ENCODE measurements at regions not wholly inside any gene's neighbourhood (a gene's known extent, or its start where the extent isn't known, plus 50 kb on each side); places are given as distances from the start of the nearest gene placed in this dataset.

DNA sequence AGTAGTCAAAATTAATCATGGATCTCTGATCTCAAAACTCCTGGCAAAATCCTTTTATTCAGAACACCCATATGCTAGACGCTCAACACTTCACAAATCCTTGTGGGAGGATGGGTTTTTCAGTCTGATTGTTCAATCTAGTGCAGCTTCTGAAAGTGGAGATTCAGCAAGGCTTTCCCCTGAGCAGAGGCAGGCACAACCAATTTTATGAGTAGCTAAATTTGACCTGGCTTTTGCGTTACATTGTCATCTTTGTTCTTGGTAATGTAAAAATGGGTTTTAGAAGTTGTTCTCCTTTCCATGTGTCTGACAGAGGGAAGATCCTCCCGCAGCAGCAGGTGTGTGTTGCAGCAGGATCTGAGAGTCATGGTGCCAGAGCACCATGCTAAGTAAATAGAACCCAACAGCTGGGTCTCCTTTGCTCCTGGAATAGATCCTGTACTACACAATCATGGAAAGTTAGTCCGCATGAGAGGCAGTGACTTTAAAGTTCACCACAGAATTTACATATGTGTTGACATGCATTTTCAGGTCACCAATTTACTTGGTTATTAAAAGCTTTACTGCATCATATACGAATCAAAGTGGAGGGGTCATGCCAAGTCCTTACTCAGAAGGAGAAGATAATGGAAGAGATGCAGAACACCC, 70.1 kb upstream of the MEF2C start:
- TF ChIP-seq YY1 (IDR thresholded peaks at IDR 0.05; ENCODE audit: insufficient read depth, insufficient read length) (no peak), ZNF274 (IDR thresholded peaks at IDR 0.05; ENCODE audit: low read depth, low read length) (no peak), SUZ12 (IDR thresholded peaks at IDR 0.05; ENCODE audit: extremely low read depth, insufficient read depth, insufficient read length) (no peak)

Measured in NT2/D1 (cell line).